SK-N-MC (cell line): ENCODE measurements at regions not wholly inside any gene's neighbourhood (a gene's known extent, or its start where the extent isn't known, plus 50 kb on each side); places are given as distances from the start of the nearest gene placed in this dataset.
"Not testable (repeated sequence)": the region's sequence is repeated elsewhere in the genome, so short reads cannot be mapped to it uniquely, and the experiment has no call there.

Experiments
- DNase-seq: peaks from one replicate; pipeline ENCODE4 v3.0.0-alpha.2; 2011; ENCODE audit warnings: low read depth, low spot score
- H3K27ac ChIP-seq: fragments of 200-600 bp; sonication (generic); 2 replicates; pipeline ENCODE4 v1.5.1; 2016; ENCODE audit warnings: mixed run types
- H3K36me3 ChIP-seq: fragments of 200-600 bp; sonication (generic); 2 replicates; pipeline ENCODE4 v1.6.1; 2017; ENCODE audit warnings: antibody characterized with exemption, low read length, mixed read lengths; ENCODE audit not compliant: insufficient read depth
- H3K4me3 ChIP-seq: fragments of 200-600 bp; sonication (generic); 2 replicates; pipeline ENCODE4 v1.5.1; 2016
- H3K9ac ChIP-seq: fragments of 200-600 bp; sonication (generic); 2 replicates; pipeline ENCODE4 v1.8.0; 2017; ENCODE audit warnings: mixed run types, mixed read lengths; ENCODE audit not compliant: insufficient read length
- H3K9me3 ChIP-seq: fragments of 200-600 bp; sonication (generic); 2 replicates; pipeline ENCODE4 v1.6.1; 2017; ENCODE audit warnings: low read depth, mild to moderate bottlenecking, antibody characterized with exemption, low read length, moderate library complexity, mixed read lengths
- EZH2 ChIP-seq: fragments of 200-600 bp; sonication (generic); IDR thresholded peaks from one replicate; pipeline ENCODE4 v1.6.1; 2017; ENCODE audit warnings: antibody characterized with exemption
- FOXP2 ChIP-seq: optimal IDR thresholded peaks from 2 replicates; pipeline ENCODE3; 2011; ENCODE audit warnings: mild to moderate bottlenecking, moderate library complexity; ENCODE audit not compliant: insufficient read depth; ENCODE audit errors: extremely low read length, control extremely low read depth
- POLR2AphosphoS5 ChIP-seq: IDR thresholded peaks from 2 replicates; pipeline ENCODE4 v1.6.1; 2012; ENCODE audit warnings: mild to moderate bottlenecking, low read depth, low read length, borderline replicate concordance

DNA sequence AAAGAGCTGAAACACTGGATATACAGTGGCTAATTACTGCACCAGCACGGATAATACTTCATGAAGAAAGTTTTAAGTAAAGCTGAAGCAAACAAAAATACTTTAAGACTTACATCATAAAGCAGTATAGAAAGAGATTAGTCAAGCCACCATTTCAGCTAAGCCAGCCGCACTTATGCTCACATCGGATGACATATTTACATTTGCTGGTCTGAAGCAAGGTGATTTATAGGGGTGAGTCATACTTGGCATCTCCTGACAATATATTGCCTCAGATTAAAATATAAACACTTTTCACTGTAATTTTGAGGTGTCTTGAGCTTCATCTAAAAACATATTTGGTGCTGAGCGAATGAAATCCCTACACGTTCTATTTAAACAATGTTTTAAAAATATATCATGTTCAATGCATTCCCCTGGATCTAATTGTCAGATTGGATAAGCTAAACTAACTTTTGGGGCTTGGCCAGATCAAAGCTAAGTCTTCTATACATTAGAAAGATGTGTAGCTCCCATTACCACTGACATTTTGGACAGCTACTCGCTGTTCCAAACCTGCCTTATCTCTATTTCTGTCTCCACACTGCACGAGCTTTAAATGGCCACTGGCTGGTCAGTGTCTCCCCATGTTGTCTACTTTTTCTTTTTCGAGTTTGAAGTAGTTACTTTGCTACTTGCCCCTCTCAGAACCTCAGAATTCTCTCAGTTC lies 103.2 kb downstream of the VCX2 start:
- DNase-seq = no peak
- H3K9ac ChIP-seq = no peak overlapping the region
- no peaks in the 10 kb centered on the region for H3K36me3 ChIP-seq
- H3K9me3 ChIP-seq = no peaks in the 10 kb centered on the region
- H3K4me3 ChIP-seq = no peak overlapping the region
- no peak overlapping the region for H3K27ac ChIP-seq
- TF ChIP-seq FOXP2 (no peak), POLR2AphosphoS5 (no peak), EZH2 (no peak)

DNA sequence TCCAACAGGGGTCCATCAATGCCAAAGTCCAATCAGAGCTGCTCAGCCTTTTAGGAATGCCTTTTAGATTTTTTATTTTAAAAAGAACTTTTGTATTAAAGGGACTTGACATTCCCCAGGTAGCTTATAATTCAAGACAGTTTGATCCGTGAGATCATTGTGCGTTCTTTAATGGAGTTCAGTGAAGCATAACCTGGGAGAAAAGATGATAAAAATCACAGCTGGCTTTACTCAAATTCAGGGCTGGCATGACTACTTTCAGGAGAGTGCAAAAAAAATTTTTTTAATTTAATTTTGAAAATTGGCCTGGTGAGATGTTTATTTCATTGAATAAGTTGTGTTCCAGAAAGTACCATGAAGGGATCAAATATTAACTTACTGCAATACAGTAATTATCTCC lies 118.2 kb downstream of the VCX2 start:
- H3K9ac ChIP-seq = no peak overlapping the region
- H3K36me3 ChIP-seq = no peaks in the 10 kb centered on the region
- TF ChIP-seq EZH2 (no peak), POLR2AphosphoS5 (no peak), FOXP2 (no peak)
- H3K27ac ChIP-seq = no peak overlapping the region
- H3K9me3 ChIP-seq = no peaks in the 10 kb centered on the region
- no peak for DNase-seq
- no peak overlapping the region for H3K4me3 ChIP-seq

DNA sequence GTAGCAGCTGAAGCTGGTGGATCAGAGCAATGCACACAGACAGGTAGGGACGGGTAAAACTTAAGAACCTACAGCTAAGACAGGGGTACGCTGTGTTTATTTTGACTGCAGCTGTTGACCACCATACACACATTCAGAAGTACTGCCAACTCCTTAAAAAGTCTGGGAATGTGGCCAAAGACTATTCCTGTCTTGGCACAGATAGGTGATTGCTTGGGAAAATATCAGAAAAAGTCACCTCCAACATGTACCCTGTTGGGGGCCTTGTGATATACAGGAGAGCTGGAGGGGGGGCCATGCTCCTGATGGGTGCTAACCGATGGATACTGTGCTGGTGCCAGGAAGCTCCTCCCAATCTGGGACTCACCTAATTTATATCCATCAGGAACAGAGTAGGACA lies 121.2 kb downstream of the VCX2 start:
- Histone ChIP-seq H3K36me3 (no peaks in the 10 kb centered on the region), H3K9me3 (no peaks in the 10 kb centered on the region), H3K4me3 (no peak overlapping the region), H3K27ac (no peak overlapping the region), H3K9ac (no peak overlapping the region)
- DNase-seq = no peak
- TF ChIP-seq FOXP2 (no peak), POLR2AphosphoS5 (no peak), EZH2 (no peak)

DNA sequence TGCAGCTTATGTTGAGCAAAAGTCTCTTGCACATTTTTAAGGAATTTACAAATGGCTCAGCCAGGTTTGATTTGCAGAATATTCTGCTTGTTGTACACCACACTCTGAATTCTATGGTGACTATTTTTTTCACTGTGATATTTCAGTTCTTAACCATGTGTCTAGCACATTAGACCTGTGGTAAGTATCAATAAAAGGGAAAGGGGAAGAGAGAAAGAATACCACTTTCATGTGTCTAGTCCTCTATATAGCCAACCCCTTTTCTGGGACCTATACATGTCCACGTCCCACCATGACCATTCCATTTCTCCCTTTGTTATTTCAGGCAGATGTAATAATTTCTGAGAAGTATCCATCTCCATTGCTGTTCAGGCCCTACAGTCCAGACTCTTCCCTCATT lies 121.3 kb upstream of the PNPLA4 start:
- no peaks in the 10 kb centered on the region for H3K9me3 ChIP-seq
- no peaks in the 10 kb centered on the region for H3K36me3 ChIP-seq
- DNase-seq = no peak
- no peak overlapping the region for H3K9ac ChIP-seq
- TF ChIP-seq FOXP2 (no peak), EZH2 (no peak), POLR2AphosphoS5 (no peak)
- no peak overlapping the region for H3K27ac ChIP-seq
- H3K4me3 ChIP-seq = no peak overlapping the region

DNA sequence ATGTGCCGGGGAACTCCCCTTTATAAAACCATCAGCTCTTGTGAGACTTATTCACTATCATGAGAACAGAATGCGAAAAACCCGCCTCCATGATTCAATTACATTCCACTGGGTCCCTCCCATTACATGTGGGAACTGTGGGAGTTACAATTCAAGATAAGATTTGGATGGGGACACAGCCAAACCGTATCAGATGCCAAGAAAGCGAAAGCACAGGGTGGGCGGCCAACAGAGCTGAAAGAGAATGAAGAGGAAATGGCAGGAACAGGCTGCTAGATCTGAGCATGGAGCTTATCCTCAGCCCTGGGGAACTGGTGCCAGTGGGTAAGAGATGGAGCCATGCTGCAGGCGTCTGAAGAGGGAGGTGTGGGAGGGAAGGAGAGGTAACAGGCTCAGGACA lies 117.7 kb upstream of the PNPLA4 start:
- H3K9me3 ChIP-seq = no peaks in the 10 kb centered on the region
- no peak overlapping the region for H3K9ac ChIP-seq
- H3K27ac ChIP-seq = no peak overlapping the region
- no peak for DNase-seq
- no peak overlapping the region for H3K4me3 ChIP-seq
- TF ChIP-seq POLR2AphosphoS5 (no peak), EZH2 (no peak), FOXP2 (no peak)
- H3K36me3 ChIP-seq = no peaks in the 10 kb centered on the region

DNA sequence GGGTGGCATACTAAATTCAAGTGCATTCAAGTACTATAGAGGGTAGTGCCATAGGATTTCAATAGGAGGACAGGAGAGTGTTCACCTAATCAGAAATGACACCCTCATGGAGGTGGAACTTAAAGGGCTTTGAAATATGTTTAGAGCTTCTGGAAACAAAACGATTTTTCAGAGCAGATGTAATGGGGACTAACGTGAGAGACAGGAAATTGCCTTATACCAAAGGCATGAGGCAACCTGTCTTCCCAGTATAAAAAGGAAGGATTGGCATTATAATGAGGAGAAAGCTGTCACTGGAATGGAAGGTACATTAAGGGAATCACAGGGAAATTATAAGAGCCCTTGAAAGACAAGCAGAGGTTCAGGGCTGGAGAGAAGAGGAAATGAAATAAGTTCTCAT lies 116.3 kb upstream of the PNPLA4 start:
- Histone ChIP-seq H3K27ac (no peak overlapping the region), H3K4me3 (no peak overlapping the region), H3K9ac (no peak overlapping the region), H3K36me3 (no peaks in the 10 kb centered on the region), H3K9me3 (no peaks in the 10 kb centered on the region)
- TF ChIP-seq POLR2AphosphoS5 (no peak), EZH2 (no peak), FOXP2 (no peak)
- no peak for DNase-seq

- Histone ChIP-seq H3K36me3 (no peaks in the 10 kb centered on the region), H3K9me3 (no peaks in the 10 kb centered on the region), H3K9ac (no peak overlapping the region), H3K4me3 (no peak overlapping the region), H3K27ac (no peak overlapping the region)
- no peak for TF ChIP-seq FOXP2
- DNase-seq = no peak
These were observed 115.9 kb upstream of the PNPLA4 start for GRCh38 chrX:8043121-8043520.

DNA sequence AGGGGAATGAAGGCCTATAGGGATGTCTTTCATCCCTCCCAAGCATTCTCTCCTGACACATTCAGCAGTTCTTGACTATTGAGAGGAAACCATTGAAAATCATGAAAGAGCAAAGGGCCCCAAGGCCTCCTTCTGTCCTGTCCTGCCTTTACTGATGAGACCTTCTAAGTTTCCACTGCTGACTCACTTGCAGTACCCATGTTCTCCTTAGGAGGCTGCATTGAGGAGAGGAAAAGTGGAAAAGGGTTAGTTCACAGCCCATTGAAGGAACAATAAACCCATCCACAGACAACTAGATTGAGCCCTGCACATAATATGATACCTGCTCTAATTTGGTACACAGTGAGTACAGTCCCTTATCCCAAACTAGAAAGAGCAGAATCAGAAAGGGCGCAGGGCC lies 115.1 kb upstream of the PNPLA4 start:
- H3K36me3 ChIP-seq = no peaks in the 10 kb centered on the region
- TF ChIP-seq POLR2AphosphoS5 (no peak), FOXP2 (no peak), EZH2 (no peak)
- H3K4me3 ChIP-seq = no peak overlapping the region
- no peak for DNase-seq
- no peaks in the 10 kb centered on the region for H3K9me3 ChIP-seq
- no peak overlapping the region for H3K27ac ChIP-seq
- H3K9ac ChIP-seq = no peak overlapping the region

DNA sequence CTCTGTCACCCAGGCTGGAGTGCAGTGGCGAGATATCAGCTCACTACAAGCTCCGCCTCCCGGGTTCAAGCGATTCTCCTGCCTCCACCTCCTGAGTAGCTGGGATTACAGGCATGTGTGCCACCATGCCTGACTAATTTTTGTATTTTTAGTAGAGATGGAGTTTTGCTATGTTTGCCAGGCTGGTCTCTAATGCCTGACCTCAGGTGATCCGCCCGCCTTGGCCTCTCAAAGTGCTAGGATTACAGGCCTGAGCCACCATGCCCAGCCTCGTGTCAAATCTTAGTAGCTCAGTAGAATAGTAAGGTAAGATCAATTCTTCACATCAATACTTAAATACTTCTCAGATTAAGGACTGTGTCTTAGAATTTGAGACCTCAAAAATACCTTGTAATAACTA lies 112.5 kb upstream of the PNPLA4 start:
- not testable (repeated sequence) for H3K36me3 ChIP-seq, H3K4me3 ChIP-seq, H3K9ac ChIP-seq, H3K27ac ChIP-seq, H3K9me3 ChIP-seq, DNase-seq
